WTC11 (cell line): ENCODE measurements at regions not wholly inside any gene's neighbourhood (a gene's known extent, or its start where the extent isn't known, plus 50 kb on each side); places are given as distances from the start of the nearest gene placed in this dataset.
A peak's percentile ranks its signal among the peaks of the same experiment; 100 is the strongest.

Source experiments
- ATAC-seq: fragments of 200-7000 bp; cut with Tn5 transposase; 2 replicates; pipeline ENCODE4 v1.10.0; 2021; ENCODE audit warnings: mild to moderate bottlenecking, moderate library complexity
- CTCF ChIA-PET: fragments of 300-600 bp; sonication (Branson Sonifier 250); formaldehyde crosslinking; loops from one replicate; lab custom pipeline; 2021; ENCODE audit warnings: antibody characterized with exemption; lab: Charles Lee
- POLR2A ChIA-PET: fragments of 350-600 bp; sonication (Branson Sonifier 250); formaldehyde crosslinking; loops from one replicate; lab custom pipeline; 2021; ENCODE audit warnings: antibody characterized with exemption; lab: Charles Lee
- DNase-seq: peaks from one replicate; pipeline ENCODE4 v3.0.0; 2021; ENCODE audit warnings: low spot score
- H3K27ac Mint-ChIP-seq: 2 replicates; pipeline ENCODE4 v1.8.0; 2021; ENCODE audit warnings: mixed read lengths
- H3K27me3 Mint-ChIP-seq: 2 replicates; pipeline ENCODE4 v1.8.0; 2021; ENCODE audit warnings: low read depth, mild to moderate bottlenecking, moderate library complexity, mixed read lengths
- H3K36me3 Mint-ChIP-seq: 2 replicates; pipeline ENCODE4 v1.8.0; 2021; ENCODE audit warnings: mixed read lengths
- H3K4me1 Mint-ChIP-seq: 2 replicates; pipeline ENCODE4 v1.8.0; 2022; ENCODE audit warnings: mixed read lengths
- H3K4me3 Mint-ChIP-seq: 2 replicates; pipeline ENCODE4 v1.8.0; 2021; ENCODE audit warnings: mild to moderate bottlenecking, moderate library complexity, mixed read lengths
- H3K9me3 Mint-ChIP-seq: 2 replicates; pipeline ENCODE4 v1.8.0; 2021; ENCODE audit warnings: mixed read lengths
- CBFB ChIP-seq: sonication (generic); formaldehyde crosslinking; IDR thresholded peaks from 2 replicates; pipeline ENCODE4 v1.8.1; 2022; ENCODE audit warnings: mild to moderate bottlenecking, low read depth, missing genetic modification reagents
- ESRRA ChIP-seq: sonication (generic); formaldehyde crosslinking; IDR thresholded peaks from 2 replicates; pipeline ENCODE4 v1.8.1; 2022; ENCODE audit warnings: mild to moderate bottlenecking, missing genetic modification reagents, borderline replicate concordance
- ETV6 ChIP-seq: sonication (generic); formaldehyde crosslinking; IDR thresholded peaks from 2 replicates; pipeline ENCODE4 v1.8.1; 2022; ENCODE audit warnings: mild to moderate bottlenecking, missing genetic modification reagents
- FOXK1 ChIP-seq: sonication (generic); formaldehyde crosslinking; IDR thresholded peaks from 2 replicates; pipeline ENCODE4 v1.8.0; 2022; ENCODE audit warnings: mild to moderate bottlenecking, moderate library complexity, missing genetic modification reagents
- HMGA2 ChIP-seq: fragments of 250-450 bp; sonication (Bioruptor Pico); IDR thresholded peaks from 2 replicates; pipeline ENCODE4 v1.4.0; 2021; ENCODE audit warnings: mild to moderate bottlenecking, moderate library complexity
- MAX ChIP-seq: sonication (generic); formaldehyde crosslinking; IDR thresholded peaks from 2 replicates; pipeline ENCODE4 v1.8.0; 2022; ENCODE audit warnings: mild to moderate bottlenecking, missing genetic modification reagents
- MXD4 ChIP-seq: fragments of 250-450 bp; sonication (Bioruptor Pico); IDR thresholded peaks from 2 replicates; pipeline ENCODE4 v1.8.0; 2021; ENCODE audit warnings: mild to moderate bottlenecking, moderate library complexity, borderline replicate concordance
- MYBL2 ChIP-seq: sonication (generic); formaldehyde crosslinking; IDR thresholded peaks from 2 replicates; pipeline ENCODE4 v1.8.1; 2023; ENCODE audit warnings: mild to moderate bottlenecking, moderate library complexity, missing genetic modification reagents
- OVOL2 ChIP-seq: fragments of 250-450 bp; sonication (Bioruptor Pico); IDR thresholded peaks from 2 replicates; pipeline ENCODE4 v1.9.0; 2021; ENCODE audit warnings: mild to moderate bottlenecking, borderline replicate concordance
- RELA ChIP-seq: sonication (generic); formaldehyde crosslinking; IDR thresholded peaks from 2 replicates; pipeline ENCODE4 v1.8.1; 2022; ENCODE audit warnings: missing genetic modification reagents, mild to moderate bottlenecking, borderline replicate concordance
- SMAD3 ChIP-seq: sonication (generic); formaldehyde crosslinking; IDR thresholded peaks from 2 replicates; pipeline ENCODE4 v1.8.0; 2022; ENCODE audit warnings: missing genetic modification reagents, mild to moderate bottlenecking, borderline replicate concordance
- SP1 ChIP-seq: sonication (generic); formaldehyde crosslinking; conservative IDR thresholded peaks from 2 replicates; pipeline ENCODE4 v1.8.1; 2022; ENCODE audit warnings: missing genetic modification reagents
- TCF7 ChIP-seq: sonication (generic); formaldehyde crosslinking; IDR thresholded peaks from 2 replicates; pipeline ENCODE4 v1.8.0; 2022; ENCODE audit warnings: mild to moderate bottlenecking, low read depth, missing genetic modification reagents, moderate library complexity
- TEAD4 ChIP-seq: sonication (generic); formaldehyde crosslinking; IDR thresholded peaks from 2 replicates; pipeline ENCODE4 v1.8.0; 2022; ENCODE audit warnings: mild to moderate bottlenecking, missing genetic modification reagents
- ZNF317 ChIP-seq: sonication (generic); formaldehyde crosslinking; IDR thresholded peaks from 2 replicates; pipeline ENCODE4 v1.8.1; 2023; ENCODE audit warnings: low read depth, mild to moderate bottlenecking, moderate library complexity, missing genetic modification reagents, borderline replicate concordance
- ZNF416 ChIP-seq: fragments of 250-450 bp; sonication (Bioruptor Pico); IDR thresholded peaks from 2 replicates; pipeline ENCODE4 v1.9.0; 2021; ENCODE audit warnings: mild to moderate bottlenecking, inconsistent platforms
- ZNF423 ChIP-seq: fragments of 250-450 bp; sonication (Bioruptor Pico); IDR thresholded peaks from 2 replicates; pipeline ENCODE4 v2.1.2; 2022; ENCODE audit warnings: mild to moderate bottlenecking, moderate library complexity
- ZNF671 ChIP-seq: fragments of 250-450 bp; sonication (Bioruptor Pico); IDR thresholded peaks from 2 replicates; pipeline ENCODE4 v1.8.0; 2021; ENCODE audit warnings: mild to moderate bottlenecking
- ZSCAN18 ChIP-seq: fragments of 250-450 bp; sonication (Bioruptor Pico); IDR thresholded peaks from 2 replicates; pipeline ENCODE4 v2.1.2; 2022; ENCODE audit warnings: mild to moderate bottlenecking, moderate library complexity
- TF ChIP-seq, protein P1 (sequence below): sonication (generic); formaldehyde crosslinking; IDR thresholded peaks from 2 replicates; pipeline ENCODE4 v1.8.0; 2022; ENCODE audit warnings: mild to moderate bottlenecking, missing genetic modification reagents
- TF ChIP-seq, protein P2 (sequence below): sonication (generic); formaldehyde crosslinking; IDR thresholded peaks from 2 replicates; pipeline ENCODE4 v1.8.0; 2022; ENCODE audit warnings: missing genetic modification reagents
- TF ChIP-seq, protein P3 (sequence below): sonication (generic); formaldehyde crosslinking; conservative IDR thresholded peaks from 2 replicates; pipeline ENCODE4 v1.8.1; 2022; ENCODE audit warnings: mild to moderate bottlenecking, missing genetic modification reagents

DNA sequence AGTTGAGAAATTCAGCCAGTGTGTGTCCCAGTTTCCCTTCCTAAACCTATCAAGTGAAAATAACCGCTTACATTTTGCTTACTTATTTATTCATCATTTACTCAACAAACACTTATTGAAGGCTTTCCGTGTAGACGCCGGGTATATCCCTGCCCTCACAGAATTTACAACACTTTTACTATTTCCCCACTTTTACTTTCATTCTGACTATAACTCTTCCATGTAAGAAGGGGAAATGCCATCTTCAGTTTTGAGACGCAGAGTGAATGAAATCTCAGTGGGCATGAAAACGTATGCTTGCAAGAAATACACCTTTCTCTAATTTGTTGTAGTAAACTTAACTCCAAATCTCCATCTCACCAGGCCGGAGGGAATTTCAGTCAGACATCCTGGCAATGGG lies 251.0 kb upstream of the CHAC2 start (continued):
- TF ChIP-seq ESRRA (no peak), SMAD3 (CRISPR knock-in tag) (no peak), FOXK1 (CRISPR knock-in tag) (no peak), ZNF317 (CRISPR knock-in tag) (no peak), ETV6 (CRISPR knock-in tag) (no peak), ZNF423 (CRISPR knock-in tag) (no peak), MAX (CRISPR knock-in tag) (no peak), HMGA2 (CRISPR knock-in tag) (no peak)
- TF ChIP-seq, protein P1, sequence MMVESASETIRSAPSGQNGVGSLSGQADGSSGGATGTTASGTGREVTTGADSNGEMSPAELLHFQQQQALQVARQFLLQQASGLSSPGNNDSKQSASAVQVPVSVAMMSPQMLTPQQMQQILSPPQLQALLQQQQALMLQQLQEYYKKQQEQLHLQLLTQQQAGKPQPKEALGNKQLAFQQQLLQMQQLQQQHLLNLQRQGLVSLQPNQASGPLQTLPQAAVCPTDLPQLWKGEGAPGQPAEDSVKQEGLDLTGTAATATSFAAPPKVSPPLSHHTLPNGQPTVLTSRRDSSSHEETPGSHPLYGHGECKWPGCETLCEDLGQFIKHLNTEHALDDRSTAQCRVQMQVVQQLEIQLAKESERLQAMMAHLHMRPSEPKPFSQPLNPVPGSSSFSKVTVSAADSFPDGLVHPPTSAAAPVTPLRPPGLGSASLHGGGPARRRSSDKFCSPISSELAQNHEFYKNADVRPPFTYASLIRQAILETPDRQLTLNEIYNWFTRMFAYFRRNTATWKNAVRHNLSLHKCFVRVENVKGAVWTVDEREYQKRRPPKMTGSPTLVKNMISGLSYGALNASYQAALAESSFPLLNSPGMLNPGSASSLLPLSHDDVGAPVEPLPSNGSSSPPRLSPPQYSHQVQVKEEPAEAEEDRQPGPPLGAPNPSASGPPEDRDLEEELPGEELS (CRISPR knock-in tag) = no peak
- TF ChIP-seq, protein P2, sequence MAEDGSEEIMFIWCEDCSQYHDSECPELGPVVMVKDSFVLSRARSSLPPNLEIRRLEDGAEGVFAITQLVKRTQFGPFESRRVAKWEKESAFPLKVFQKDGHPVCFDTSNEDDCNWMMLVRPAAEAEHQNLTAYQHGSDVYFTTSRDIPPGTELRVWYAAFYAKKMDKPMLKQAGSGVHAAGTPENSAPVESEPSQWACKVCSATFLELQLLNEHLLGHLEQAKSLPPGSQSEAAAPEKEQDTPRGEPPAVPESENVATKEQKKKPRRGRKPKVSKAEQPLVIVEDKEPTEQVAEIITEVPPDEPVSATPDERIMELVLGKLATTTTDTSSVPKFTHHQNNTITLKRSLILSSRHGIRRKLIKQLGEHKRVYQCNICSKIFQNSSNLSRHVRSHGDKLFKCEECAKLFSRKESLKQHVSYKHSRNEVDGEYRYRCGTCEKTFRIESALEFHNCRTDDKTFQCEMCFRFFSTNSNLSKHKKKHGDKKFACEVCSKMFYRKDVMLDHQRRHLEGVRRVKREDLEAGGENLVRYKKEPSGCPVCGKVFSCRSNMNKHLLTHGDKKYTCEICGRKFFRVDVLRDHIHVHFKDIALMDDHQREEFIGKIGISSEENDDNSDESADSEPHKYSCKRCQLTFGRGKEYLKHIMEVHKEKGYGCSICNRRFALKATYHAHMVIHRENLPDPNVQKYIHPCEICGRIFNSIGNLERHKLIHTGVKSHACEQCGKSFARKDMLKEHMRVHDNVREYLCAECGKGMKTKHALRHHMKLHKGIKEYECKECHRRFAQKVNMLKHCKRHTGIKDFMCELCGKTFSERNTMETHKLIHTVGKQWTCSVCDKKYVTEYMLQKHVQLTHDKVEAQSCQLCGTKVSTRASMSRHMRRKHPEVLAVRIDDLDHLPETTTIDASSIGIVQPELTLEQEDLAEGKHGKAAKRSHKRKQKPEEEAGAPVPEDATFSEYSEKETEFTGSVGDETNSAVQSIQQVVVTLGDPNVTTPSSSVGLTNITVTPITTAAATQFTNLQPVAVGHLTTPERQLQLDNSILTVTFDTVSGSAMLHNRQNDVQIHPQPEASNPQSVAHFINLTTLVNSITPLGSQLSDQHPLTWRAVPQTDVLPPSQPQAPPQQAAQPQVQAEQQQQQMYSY (CRISPR knock-in tag) = no peak
- TF ChIP-seq, protein P3, sequence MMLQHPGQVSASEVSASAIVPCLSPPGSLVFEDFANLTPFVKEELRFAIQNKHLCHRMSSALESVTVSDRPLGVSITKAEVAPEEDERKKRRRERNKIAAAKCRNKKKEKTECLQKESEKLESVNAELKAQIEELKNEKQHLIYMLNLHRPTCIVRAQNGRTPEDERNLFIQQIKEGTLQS (CRISPR knock-in tag) = no peak

DNA sequence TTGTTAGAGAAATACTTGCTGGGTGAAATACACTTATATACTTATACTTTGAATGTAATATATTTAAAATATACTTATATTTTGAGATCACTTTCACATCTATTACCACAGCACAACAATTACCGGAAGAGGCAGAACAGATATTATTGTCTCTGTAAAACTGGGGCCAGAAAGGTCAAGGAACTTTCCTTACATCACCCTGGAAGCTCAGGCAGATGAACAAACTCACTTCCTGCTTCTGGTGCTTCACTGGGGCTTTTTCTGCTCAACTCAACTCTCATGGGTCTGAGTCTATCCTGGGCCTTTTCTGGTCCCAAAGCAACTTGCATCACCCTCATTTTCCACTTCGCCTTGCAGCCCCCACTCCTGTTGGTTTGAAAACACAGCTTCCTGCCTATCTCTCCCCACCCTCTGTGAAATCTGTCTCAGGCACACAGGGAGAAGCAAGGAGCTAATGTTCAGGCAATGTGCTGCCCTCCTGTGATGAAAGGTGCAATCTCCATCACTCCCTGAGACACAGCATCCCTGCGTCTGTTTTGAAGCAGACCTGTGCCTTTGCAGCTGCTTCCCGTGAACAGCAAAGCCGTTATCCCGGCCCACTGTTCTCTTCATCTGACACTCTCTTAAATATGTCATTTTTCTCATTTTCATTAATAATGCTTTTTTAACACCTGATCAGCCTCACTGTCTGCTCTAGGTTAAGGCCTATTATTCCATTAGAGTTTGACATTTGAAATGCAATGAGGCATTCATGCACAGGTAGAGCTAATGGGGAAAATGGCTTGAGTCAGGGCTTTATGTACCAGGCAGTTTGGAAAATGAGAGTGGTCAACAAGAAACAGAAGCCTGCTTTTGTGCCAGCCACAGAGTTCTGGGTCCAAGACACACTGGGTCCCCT lies 251.9 kb upstream of the CHAC2 start:
- peak; percentile 29 for DNase-seq
- ChIA-PET CTCF (interaction anchor here (0.8 to 1.9 kb wide), 6 partner anchors 11 to 705 kb away, joined by 3 to 11 read pairs (median 6); no protein-coding TSS in a partner anchor), POLR2A (interaction anchor here (1.1 kb wide), 1 partner anchor 15 kb away, joined by 3 read pairs; no protein-coding TSS in a partner anchor)
- peaks cover 16% of the 10 kb centered on the region for H3K4me1 Mint-ChIP-seq
- no peak overlapping the region for H3K4me3 Mint-ChIP-seq
- ATAC-seq = peak; percentile 72
- H3K27ac Mint-ChIP-seq = no peak overlapping the region
- no peaks in the 10 kb centered on the region for H3K36me3 Mint-ChIP-seq
- no peaks in the 10 kb centered on the region for H3K27me3 Mint-ChIP-seq
- no peak for TF ChIP-seq CBFB (CRISPR knock-in tag)
- no peak for TF ChIP-seq RELA (CRISPR knock-in tag)
- no peaks in the 10 kb centered on the region for H3K9me3 Mint-ChIP-seq

GRCh38 chr2:53513167-53513666 lies 254.4 kb upstream of the CHAC2 start:
- Mint-ChIP-seq H3K9me3 (peaks cover 5% of the 10 kb centered on the region), H3K36me3 (peaks cover 4% of the 10 kb centered on the region), H3K27me3 (no peaks in the 10 kb centered on the region), H3K27ac (no peak overlapping the region), H3K4me1 (peaks cover 23% of the 10 kb centered on the region), H3K4me3 (no peak overlapping the region)
- no peak for ATAC-seq
- CTCF ChIA-PET = no interaction called here
- POLR2A ChIA-PET = no interaction called here
- no peak for DNase-seq
- TF ChIP-seq ZNF416 (CRISPR knock-in tag) (no peak), SP1 (CRISPR knock-in tag) (no peak), ZSCAN18 (CRISPR knock-in tag) (no peak), MYBL2 (CRISPR knock-in tag) (no peak), TEAD4 (CRISPR knock-in tag) (no peak), TCF7 (CRISPR knock-in tag) (no peak), ZNF671 (CRISPR knock-in tag) (no peak), OVOL2 (no peak), MXD4 (no peak)
- TF ChIP-seq, protein P1 (CRISPR knock-in tag) = no peak
